Right ventricle myocardium inferior (tissue), 1 donor: ENCODE measurements at regions not wholly inside any gene's neighbourhood (a gene's known extent, or its start where the extent isn't known, plus 50 kb on each side); places are given as distances from the start of the nearest gene placed in this dataset.

ENCODE experiments used
- ATAC-seq: fragments of 200-7000 bp; cut with Tn5 transposase; one replicate; pipeline ENCODE4 v1.9.1; 2020; ENCODE audit warnings: mild to moderate bottlenecking, moderate library complexity
- DNase-seq: peaks from one replicate; pipeline ENCODE4 v3.0.0; 2021; ENCODE audit errors: missing footprints
- intact Hi-C: fragments of 100-400 bp; cut with DNase I; formaldehyde crosslinking; loops from one replicate; pipeline ENCODE4 v1.11.0; 2022
- donor health status: DM: no; HTN: yes; CAD: no; lungs with severe emphysema.

DNA sequence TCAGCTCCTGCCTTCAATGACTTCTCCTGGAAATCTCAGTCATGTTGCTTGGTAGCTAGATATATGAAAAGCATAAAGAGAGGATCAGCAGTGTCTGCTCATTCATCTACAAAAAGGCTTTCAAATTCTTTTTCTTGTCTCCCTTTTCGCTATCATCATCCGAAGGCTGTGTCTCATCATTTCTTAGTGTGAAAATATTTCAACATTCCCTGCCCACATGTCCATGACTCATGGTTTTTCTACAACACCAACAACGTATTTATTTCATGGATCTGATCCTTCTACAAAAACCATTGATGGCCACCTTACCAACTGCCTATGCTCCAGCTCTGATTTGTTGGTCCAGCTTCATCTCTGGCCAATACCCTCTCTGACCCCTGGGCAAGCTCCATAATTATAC lies 472.5 kb upstream of the GHITM start:
- DNase-seq (no peak), ATAC-seq (peak; percentile 52)
- intact Hi-C loops: no loop called here

GRCh38 chr10:83667594-83667993 lies 471.7 kb upstream of the GHITM start:
- DNase-seq: no peak
- no peak for ATAC-seq
- intact Hi-C loops: no loop called here

- intact Hi-C loops: no loop called here
- ATAC-seq (no peak), DNase-seq (no peak)
Measured at GRCh38 chr10:83673316-83673715, 466.0 kb upstream of the GHITM start.

- intact Hi-C loops: no loop called here
- no peak for DNase-seq
- ATAC-seq: peak; percentile 54
Measured at GRCh38 chr10:83677795-83678194, 461.5 kb upstream of the GHITM start.

- DNase-seq (no peak), ATAC-seq (no peak)
- intact Hi-C loops: no loop called here
Measured at GRCh38 chr10:83678850-83679249, 460.5 kb upstream of the GHITM start.

DNA sequence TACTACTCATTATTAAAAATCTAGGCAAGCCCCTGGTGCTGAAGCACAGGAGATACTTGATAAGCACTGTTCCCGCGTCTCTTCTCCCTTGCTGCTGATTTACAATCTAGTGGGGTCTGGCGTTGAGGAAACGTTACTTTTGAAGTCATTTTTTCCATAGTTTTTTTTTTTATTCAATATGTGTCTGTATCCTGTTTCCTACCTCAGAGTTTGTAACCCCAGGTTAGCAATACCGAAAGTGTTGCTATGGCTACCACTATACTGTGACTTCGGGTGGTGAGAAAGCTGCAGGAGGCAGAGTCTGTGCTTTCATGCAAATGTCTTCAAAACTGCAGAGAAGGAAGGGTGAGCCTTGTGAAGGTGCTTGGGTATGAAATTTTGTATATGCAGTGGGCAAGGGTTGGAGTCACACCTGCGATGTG lies 458.8 kb upstream of the GHITM start:
- ATAC-seq: no peak
- intact Hi-C loops: no loop called here
- DNase-seq: no peak

GRCh38 chr10:83682414-83682813 lies 456.9 kb upstream of the GHITM start:
- intact Hi-C loops: no loop called here
- ATAC-seq (no peak), DNase-seq (no peak)

DNA sequence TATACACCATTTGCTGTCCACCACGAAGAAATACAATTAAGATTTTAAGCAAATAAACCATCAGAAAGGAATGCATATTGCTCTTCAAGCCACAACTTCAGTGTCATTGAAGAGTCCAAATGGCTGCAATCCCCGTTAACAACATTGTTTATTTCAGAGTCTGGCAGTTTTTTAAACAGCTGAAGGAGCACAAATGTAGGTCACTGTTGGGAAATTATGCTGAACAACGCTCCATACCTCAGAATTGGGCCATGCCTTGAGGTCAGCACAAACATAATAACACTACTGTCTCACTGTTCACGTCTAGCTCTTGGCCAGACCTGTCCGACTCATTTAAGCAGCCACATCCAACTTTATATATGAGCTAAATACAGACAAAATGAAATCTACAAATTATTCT lies 453.9 kb upstream of the GHITM start:
- no peak for DNase-seq
- peak; percentile 80 for ATAC-seq
- intact Hi-C loops: no loop called here

DNA sequence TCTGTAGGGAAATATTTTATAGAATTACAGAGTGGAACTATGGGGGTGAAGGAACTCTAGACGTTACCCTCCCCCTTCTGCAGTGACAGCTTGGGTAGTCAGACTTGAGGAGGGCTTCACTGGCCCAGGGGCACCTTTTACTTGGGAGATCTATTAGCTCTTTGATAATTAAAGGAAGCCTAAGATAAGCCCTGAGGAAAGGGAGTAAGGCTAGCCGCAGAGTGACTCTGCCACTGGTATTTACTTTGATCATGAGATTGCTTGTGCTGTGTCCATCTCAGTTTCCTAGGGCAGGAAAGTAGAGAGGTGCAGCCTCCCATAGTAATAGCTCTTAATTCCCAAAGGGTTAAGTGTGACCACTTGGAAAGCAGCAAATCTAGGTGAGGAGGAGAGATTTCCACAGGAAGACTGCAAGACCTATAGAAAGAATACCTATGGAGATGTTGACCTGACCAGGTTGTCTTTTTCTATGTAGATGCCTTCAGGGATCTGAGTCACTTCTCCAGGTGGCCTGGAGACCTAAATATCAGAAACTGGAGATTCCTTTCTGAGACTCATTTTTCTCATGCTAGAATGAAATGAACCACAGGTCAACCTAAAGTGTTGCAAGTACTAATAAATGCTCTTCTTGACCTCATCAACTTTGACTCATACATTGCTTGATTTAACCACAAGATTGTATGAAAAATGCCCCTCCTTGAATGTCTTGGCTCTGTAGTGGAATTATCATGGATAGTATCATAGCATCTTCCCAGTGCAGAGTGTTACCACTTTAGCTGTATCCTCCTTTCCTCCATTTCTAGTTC lies 447.3 kb upstream of the GHITM start:
- no peak for DNase-seq
- ATAC-seq: no peak
- intact Hi-C loops: no loop called here

- no peak for ATAC-seq
- DNase-seq: no peak
- intact Hi-C loops: no loop called here
Measured at GRCh38 chr10:83698899-83699298, 440.4 kb upstream of the GHITM start.

DNA sequence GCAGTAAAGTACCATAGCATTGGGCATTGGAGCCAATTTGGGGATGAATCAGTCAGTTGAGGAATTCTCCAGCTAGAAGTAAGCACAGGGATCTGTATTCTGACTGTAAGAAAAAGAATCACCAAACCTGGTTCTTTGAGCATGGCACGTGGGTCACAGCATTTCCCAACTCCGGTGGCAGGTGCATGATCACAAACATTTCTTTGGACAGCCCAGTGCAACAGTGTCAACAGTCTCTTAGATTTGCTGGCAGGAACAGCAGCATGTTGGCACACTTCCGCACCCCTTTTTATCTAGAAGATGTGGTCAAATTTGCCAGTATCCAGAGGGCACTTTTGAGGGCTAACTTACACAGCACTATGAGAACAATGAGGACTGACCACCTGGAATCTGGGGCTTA lies 437.5 kb upstream of the GHITM start:
- ATAC-seq: no peak
- intact Hi-C loops: no loop called here

GRCh38 chr10:83702731-83703130 lies 436.6 kb upstream of the GHITM start:
- intact Hi-C loops: no loop called here
- ATAC-seq (no peak), DNase-seq (no peak)

More for the DNA sequence above, 437.5 kb upstream of the GHITM start:
- DNase-seq: no peak

DNA sequence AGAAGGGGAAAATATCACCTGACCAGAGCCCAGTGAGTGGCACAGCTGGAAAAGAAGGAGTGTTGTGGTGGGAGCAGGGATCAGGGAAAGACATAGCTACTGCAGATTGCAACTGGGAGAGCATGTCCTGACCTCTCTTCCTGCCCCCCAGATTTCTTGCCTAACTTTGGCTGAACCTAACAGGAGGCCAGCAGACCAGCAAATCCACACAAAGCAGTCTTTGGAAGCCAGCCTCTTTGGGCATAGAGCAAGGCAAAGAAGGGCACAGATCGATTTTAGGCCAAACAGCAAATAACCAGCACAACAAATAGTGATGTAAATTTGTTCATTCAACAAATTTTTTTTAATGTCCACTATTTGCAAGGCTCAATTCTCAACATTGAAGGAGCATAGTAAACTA lies 433.2 kb upstream of the GHITM start:
- DNase-seq: no peak
- no peak for ATAC-seq
- intact Hi-C loops: no loop called here

- no peak for ATAC-seq
- intact Hi-C loops: no loop called here
- no peak for DNase-seq
Measured at GRCh38 chr10:83706952-83707582, 432.2 kb upstream of the GHITM start.

GRCh38 chr10:83713423-83713822 lies 425.9 kb upstream of the GHITM start:
- intact Hi-C loops: no loop called here
- DNase-seq (no peak), ATAC-seq (no peak)

- no peak for DNase-seq
- peak; percentile 52 for ATAC-seq
Measured at GRCh38 chr10:83723080-83723479, 416.2 kb upstream of the GHITM start.

GRCh38 chr10:83724471-83725241 lies 414.7 kb upstream of the GHITM start:
- intact Hi-C loops: no loop called here
- no peak for ATAC-seq
- no peak for DNase-seq

More at GRCh38 chr10:83723080-83723479, 416.2 kb upstream of the GHITM start:
- intact Hi-C loops: no loop called here

- ATAC-seq (no peak), DNase-seq (no peak)
- intact Hi-C loops: no loop called here
Measured at GRCh38 chr10:83725567-83725966, 413.7 kb upstream of the GHITM start.

DNA sequence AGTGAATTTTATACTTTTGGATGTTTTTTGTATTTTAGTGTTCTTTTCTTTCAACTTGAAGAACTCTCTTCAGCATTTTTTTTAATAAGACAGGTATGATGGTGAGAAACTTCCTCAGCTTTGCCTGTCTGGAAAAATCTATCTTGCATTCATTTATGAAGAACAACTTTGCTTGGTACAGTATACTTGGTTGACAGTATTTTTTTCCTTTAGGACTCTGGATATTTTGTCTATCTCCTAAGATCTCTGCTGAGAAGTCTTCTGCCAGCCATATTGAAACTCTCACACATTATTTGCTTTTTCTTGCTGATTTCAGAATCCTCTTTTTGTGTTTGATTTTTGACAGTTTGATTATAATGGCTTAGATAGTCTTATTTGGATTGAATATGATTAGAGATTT lies 405.0 kb upstream of the GHITM start:
- intact Hi-C loops: no loop called here
- no peak for DNase-seq
- ATAC-seq: no peak

GRCh38 chr10:83736008-83736407 lies 403.3 kb upstream of the GHITM start:
- intact Hi-C loops: no loop called here
- no peak for DNase-seq
- ATAC-seq: no peak
